GM18520 (cell line): ENCODE measurements at regions not wholly inside any gene's neighbourhood (a gene's known extent, or its start where the extent isn't known, plus 50 kb on each side); places are given as distances from the start of the nearest gene placed in this dataset.

Source experiments
- ATAC-seq: cut with Tn5 transposase; IDR thresholded peaks from one replicate; pipeline ENCODE4 v1.9.1; 2021; ENCODE audit not compliant: unreplicated experiment

- ATAC-seq: no peak
Measured at GRCh38 chr22:48050836-48051235, 1288.4 kb downstream of the TBC1D22A start.

- no peak for ATAC-seq
Measured at GRCh38 chr22:48049116-48049515, 1286.7 kb downstream of the TBC1D22A start.

DNA sequence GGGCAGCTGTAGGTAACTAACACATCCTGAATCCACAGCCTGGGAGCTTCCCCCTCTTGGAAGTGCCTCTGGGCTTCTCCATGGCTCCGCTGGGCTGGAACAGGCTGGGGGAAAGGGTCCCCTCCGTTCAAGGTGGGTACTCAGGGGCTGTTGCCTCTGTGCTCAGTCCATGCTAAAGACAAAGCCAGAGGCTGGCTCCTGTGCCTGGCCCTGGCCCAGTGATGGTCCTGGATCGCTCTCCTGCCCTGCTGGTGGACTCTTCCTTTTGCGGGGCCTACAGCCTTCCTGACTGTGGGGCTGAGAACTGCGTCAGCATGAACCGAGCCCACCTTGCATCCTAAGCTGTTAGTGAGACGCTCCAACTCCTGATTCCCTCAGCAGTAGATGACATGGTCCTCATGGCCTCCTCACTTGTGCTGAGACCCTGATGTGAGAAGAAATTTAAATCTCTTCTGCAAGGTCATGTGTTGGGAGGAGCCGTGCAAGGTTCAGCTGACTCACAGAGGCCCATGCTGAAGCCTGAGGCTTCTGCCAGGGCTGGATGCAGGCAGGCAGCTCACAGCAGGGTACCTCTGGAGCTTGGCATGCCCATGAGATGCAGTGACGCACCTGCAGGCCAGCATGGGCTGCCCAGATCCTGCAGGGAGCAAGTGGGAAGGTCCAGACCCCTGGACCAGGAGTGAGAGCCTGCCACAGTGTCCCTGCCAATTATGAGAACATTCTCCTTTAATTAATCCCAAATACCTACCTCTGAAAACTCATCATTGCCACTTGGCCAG is 1285.5 kb downstream of the TBC1D22A start:
- ATAC-seq: no peak

- ATAC-seq: no peak
Measured at GRCh38 chr22:48045369-48045768, 1282.9 kb downstream of the TBC1D22A start.

DNA sequence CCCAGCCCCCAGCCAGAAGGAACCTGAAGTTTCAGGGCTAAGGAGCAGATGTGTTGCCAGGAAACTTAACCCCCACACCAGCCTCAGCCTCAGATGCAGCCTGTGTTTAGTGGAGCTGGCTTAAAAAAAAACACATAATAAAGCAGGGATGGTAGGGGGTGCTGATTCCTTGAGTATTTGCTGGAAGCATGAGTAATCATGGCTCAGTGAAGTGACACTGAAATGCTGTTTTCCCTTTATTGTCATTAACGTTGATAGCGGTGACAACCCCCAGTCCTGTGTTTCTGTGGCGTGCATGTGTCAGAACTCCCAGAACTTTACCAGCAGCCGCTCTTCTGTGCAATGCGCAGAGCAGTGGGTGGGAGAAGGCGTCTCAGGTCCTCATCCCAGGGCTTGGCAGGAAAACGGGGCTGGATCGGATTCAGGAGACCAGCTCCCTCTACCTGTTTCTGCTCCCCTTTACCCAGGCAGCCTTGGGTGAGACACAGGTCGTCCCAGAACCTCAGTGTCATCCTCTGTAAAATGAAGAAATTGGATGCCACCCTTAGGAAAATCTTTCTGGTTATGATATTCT is 1282.1 kb downstream of the TBC1D22A start:
- no peak for ATAC-seq

DNA sequence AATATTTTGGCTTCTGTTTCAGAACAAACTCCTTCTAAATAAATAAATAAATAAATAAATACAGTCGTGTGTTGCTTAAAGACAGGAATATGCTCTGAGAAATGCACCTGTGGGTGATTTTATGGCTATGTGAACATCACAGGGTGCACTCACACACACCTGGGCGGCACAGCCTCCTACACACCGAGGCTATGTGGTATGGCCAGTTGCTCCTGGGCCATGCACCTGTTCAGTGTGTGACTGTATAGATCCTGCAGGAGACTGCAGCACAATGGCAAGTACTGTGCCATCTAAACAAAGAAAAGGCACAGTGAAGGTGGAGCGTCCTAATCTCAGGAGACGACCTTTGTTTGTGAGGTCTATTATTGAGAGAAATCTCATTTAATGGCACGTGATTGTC is 1281.1 kb downstream of the TBC1D22A start:
- ATAC-seq: no peak

DNA sequence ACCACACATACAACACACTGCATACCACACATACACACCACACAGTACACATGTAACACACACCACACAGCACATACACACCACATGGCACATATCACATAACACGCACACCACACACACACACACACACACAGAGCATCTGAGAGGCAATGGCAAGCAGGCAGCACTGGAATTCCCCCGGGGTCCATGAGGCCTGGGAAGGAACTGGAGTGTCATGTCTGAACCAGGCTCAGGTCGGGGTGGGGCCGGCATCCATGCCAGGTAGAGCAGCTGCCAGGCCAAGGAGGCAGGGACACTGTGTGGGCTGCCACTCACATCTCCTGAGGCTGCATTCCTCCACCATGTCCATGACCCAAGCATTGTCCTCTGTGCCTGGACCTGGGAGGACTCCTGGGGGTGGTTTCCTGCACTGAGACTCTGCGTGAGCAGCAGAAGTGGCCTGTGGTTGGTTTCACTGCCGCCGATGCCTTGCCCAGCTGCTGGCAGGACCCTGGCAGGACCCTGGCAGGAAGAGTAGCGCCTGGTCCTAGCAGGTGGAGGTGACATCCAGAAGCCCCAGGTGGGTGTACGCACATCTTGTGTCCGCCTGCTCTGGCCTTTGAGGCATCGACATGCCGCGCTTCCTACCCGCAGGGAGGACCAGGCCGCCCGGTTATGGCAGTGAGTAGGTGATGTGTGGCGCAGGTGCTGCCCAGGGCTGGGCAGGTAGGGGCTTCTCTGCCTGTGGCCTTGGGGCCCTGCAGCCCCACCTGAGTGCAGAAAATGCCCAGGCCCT is 1280.4 kb downstream of the TBC1D22A start:
- no peak for ATAC-seq

GRCh38 chr22:48039326-48039725 is 1276.9 kb downstream of the TBC1D22A start:
- no peak for ATAC-seq

- ATAC-seq: no peak
Measured at GRCh38 chr22:48037618-48038017, 1275.2 kb downstream of the TBC1D22A start.

DNA sequence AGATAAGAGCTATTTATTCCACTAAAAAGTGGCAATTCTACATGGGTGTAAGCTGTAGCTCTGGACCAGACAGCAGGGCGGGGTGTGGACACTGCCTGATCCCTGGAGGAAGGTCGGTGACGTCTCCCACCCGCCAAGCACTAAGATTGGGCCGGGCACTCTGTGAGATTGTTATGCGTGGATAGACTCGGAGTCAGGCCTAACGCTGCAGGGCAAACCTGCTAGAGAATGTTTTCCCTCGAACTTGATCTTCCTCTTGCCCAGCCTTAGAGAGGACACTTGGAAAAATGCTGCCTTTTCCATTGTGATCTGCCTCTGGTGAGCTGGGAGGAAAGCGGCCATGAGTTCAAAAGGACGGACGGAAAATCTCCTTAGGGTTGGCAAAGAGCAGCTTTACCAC is 1273.4 kb downstream of the TBC1D22A start:
- ATAC-seq: no peak

DNA sequence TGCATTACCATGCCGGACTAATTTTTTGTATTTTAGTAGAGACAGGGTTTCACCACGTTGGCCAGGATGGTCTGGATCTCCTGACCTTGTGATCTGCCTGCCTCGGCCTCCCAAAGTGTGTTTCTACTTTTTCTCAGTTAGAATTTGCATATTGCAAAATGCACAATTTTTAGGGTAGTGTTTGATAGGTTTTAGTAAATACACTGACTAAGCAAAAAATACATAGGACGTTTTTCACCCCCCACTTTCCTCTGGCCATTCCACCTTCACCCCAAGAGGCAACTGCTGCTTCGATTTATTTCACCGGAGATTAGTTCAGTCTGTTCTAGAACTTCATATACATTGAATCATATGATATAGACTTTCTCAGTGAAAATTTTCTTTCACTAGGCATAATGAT is 1269.1 kb downstream of the TBC1D22A start:
- ATAC-seq: no peak

DNA sequence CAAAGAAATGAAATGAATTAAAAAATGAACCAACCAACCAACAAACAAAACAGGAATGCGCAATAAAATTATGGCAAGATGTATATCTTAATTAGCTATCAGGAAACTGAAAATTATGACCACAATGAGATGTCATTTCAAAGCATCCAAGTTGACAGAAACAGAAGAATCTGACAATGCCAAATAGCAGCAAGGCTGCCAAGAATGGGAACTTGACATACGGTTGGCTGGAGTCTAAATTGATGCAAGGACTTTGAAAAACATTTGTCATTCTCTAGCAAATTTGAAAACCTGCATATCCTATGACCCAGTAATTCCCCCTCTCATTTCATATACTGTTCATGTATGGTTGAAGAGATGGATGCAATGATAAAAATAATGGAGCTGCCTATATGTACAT is 1262.6 kb downstream of the TBC1D22A start:
- ATAC-seq: no peak

DNA sequence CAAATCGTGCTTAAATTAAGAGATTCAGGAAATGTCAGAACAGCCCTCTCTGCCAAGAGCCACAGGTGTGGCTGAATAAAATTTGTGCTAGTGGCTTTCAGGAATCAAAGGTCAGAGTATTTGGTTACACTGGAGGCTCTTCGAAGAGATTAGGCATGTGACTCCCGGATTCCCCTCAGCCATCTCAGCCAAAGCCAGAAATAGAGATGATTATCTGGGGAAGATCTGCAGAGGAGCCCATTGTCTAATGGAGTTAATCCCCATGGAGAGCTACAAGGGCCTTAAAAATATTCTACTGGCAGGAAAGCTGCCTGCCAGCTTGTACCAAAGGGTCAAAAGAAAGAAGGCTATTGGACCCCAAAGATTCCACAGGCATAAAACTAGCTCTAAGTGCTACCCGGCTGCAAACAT is 1259.5 kb downstream of the TBC1D22A start:
- no peak for ATAC-seq

DNA sequence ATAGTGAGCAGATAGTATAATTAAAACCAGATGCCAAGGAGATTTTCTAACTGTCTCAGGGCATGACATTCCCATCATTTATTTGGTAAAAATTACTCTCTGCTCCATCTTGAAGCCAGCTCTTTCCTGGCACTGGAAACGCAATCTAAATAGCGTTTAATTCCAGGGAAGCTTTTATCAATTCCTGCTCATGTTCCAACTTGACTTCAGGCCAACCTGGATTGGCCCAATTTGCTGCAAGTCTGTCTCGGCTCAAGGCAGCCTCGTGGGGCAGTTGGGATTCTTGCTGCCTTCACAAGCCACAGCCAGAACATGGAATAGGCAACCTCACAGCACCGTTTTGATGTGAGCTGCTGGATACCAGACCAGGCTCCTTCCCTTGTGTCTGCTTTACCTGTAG is 1255.9 kb downstream of the TBC1D22A start:
- no peak for ATAC-seq

DNA sequence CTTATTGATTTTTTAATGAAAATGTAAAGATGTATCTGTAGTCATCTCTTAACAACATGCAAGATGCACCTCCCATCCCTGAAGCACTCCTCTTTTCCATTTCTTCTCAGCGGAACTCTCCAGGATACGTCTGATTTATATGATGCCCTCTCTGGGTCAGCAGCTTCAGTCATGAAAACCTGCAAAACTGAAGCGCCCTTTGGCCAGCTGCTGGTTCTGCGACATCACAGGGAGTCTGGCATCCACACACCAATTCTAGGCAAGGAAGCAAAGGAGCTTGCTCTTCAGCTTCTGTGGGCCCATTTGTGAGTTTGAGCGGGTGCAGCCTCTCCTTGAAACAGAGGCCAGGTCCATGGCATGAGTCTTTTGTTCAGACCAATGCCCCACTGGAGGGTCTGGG is 1253.3 kb downstream of the TBC1D22A start:
- no peak for ATAC-seq

GRCh38 chr22:48004936-48005335 is 1242.5 kb downstream of the TBC1D22A start:
- no peak for ATAC-seq

GRCh38 chr22:48004038-48004437 is 1241.6 kb downstream of the TBC1D22A start:
- no peak for ATAC-seq

GRCh38 chr22:48001101-48001500 is 1238.7 kb downstream of the TBC1D22A start:
- ATAC-seq: no peak

- ATAC-seq: no peak
Measured at GRCh38 chr22:47997612-47998011, 1235.2 kb downstream of the TBC1D22A start.

- no peak for ATAC-seq
Measured at GRCh38 chr22:47997052-47997590, 1234.7 kb downstream of the TBC1D22A start.

DNA sequence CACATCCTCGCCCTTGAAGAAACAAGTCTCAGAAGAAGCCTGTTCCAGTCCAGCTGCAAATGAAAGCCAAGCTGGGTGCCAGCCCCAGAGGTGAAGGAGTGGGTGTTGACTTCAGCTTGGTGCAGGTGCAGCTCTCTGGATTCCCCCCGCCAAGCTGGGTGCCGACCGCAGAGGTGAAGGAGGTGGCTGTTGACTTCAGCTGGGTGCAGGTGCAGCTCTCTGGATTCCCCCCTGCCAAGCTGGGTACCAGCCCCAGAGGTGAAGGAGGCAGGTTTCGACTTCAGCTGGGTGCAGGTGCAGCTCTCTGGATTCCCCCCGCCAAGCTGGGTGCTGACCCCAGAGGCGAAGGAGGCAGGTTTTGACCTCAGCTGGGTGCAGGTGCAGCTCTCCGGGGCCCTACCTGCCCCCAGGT is 1234.0 kb downstream of the TBC1D22A start:
- peak; percentile 56 for ATAC-seq

DNA sequence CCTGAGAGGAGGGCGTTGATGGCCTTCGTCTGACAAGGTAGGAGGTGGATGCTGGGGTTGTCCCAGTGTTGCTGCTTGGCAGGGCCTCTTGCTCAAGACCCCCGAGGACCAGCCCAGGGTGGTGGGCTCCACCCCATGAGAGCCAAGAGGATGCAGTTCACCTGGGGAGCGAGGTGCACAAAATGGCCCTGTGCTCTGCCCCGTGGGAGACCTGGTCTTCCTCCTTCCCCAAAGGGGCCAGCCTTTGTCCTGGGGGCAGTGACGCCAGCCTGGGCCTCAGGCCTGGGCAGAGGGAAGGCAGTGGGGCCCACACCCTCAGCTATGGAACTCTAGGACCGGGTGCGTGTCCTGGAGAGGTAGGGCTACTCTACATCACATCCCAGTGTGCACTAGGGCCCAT is 1233.3 kb downstream of the TBC1D22A start:
- ATAC-seq: no peak
